ENCODE measurements at regions not wholly inside any gene's neighbourhood (a gene's known extent, or its start where the extent isn't known, plus 50 kb on each side); places are given as distances from the start of the nearest gene placed in this dataset.

DNA sequence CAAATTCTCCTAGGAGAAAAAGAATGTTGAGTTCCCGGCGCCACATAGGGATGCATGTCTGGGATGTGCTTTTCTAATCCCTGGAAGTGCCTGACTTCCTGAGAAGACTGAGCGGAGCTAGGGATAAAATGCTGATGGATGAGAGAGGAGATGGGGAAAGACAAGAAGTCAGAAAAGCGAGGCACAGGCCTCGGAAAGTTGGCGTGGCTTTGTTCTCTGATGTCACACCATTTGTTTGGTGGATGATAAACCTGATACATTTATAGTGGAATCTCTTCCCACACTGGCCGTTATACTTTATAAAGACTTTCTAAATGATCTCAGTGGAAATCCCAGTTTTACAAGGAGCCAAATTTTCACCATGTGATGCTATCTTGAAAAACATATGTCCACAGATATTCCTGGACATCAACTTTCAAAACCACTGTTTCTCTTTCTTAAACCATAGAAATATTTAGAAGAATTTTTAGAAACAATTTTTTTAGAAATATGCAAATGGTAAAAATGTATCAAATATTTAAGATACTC lies 188.8 kb upstream of the SVIL start:
- Histone ChIP-seq H3K79me2 (ENCODE audit: insufficient read depth) (no peaks in the 10 kb centered on the region), H2AFZ (ENCODE audit: low read depth) (no peak overlapping the region), H3K4me3 (ENCODE audit: low read depth in 2 of 2, low read length in 1 of 2) (no peak overlapping the region), H3K9me3 (no peaks in the 10 kb centered on the region), H3K27me3 (ENCODE audit: insufficient read depth) (no peaks in the 10 kb centered on the region), H3F3A (replicated peaks; ENCODE audit: insufficient read depth) (no peaks in the 10 kb centered on the region), H3K9me2 (no peaks in the 10 kb centered on the region), H3K9ac (no peak overlapping the region), H3K27ac (ENCODE audit: low read depth in 2 of 2, low read length in 1 of 2) (no peak overlapping the region), H3K4me2 (no peak overlapping the region), H3K36me3 (replicated peaks in 1 of 2; ENCODE audit: control insufficient read depth in 1 of 2, insufficient read depth in 2 of 2, low read length in 1 of 2) (no peaks in the 10 kb centered on the region), H3K4me1 (ENCODE audit: control insufficient read depth in 1 of 2, insufficient read depth in 2 of 2, low read depth in 1 of 2, low read length in 1 of 2) (peaks cover 0 to 3% of the 10 kb centered on the region in 2 experiments; a peak in 1 of 4 replicates), H4K20me1 (ENCODE audit: insufficient read depth) (no peaks in the 10 kb centered on the region)
- DNase-seq, result no peak
- CTCF ChIA-PET, result interaction anchor here (1.2 kb wide), 1 partner anchor 42 kb away, joined by 3 read pairs; no protein-coding TSS in a partner anchor
- no peak for TF ChIP-seq EP300 (IDR thresholded peaks at IDR 0.05; ENCODE audit: borderline replicate concordance in 1 of 2, low read depth in 1 of 2, low read length in 1 of 2)
- no peak for TF ChIP-seq REST (IDR thresholded peaks at IDR 0.05; ENCODE audit: low read depth, low read length)
- TF ChIP-seq, protein P1, sequence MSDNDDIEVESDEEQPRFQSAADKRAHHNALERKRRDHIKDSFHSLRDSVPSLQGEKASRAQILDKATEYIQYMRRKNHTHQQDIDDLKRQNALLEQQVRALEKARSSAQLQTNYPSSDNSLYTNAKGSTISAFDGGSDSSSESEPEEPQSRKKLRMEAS (IDR thresholded peaks at IDR 0.05; ENCODE audit: low read depth), result no peak
- TF ChIP-seq FOSL2 (IDR thresholded peaks at IDR 0.05; ENCODE audit: borderline replicate concordance, low read depth), result no peak
- no peak for TF ChIP-seq ELF1 (IDR thresholded peaks at IDR 0.05)
- TF ChIP-seq SMC3 (IDR thresholded peaks at IDR 0.05; ENCODE audit: low read depth, low read length), result no peak
- WGBS (ENCODE audit: low lambda C conversion rate), result 81% methylated on average over 7 of the region's 7 CpGs
- POLR2A ChIA-PET, result no interaction called here

GRCh38 chr10:29820890-29821461 lies 186.2 kb upstream of the SVIL start:
- no peak for DNase-seq
- Histone ChIP-seq H3K4me3 (ENCODE audit: low read depth in 2 of 2, low read length in 1 of 2) (no peak overlapping the region), H4K20me1 (ENCODE audit: insufficient read depth) (no peaks in the 10 kb centered on the region), H3K4me1 (ENCODE audit: control insufficient read depth in 1 of 2, insufficient read depth in 2 of 2, low read depth in 1 of 2, low read length in 1 of 2) (no peaks in the 10 kb centered on the region), H3K27me3 (ENCODE audit: insufficient read depth) (no peaks in the 10 kb centered on the region), H3K79me2 (ENCODE audit: insufficient read depth) (no peaks in the 10 kb centered on the region), H3F3A (replicated peaks; ENCODE audit: insufficient read depth) (no peaks in the 10 kb centered on the region), H3K9me2 (no peaks in the 10 kb centered on the region), H3K36me3 (replicated peaks in 1 of 2; ENCODE audit: control insufficient read depth in 1 of 2, insufficient read depth in 2 of 2, low read length in 1 of 2) (no peaks in the 10 kb centered on the region), H3K4me2 (no peak overlapping the region), H3K27ac (ENCODE audit: low read depth in 2 of 2, low read length in 1 of 2) (no peak overlapping the region), H3K9ac (no peak overlapping the region), H2AFZ (ENCODE audit: low read depth) (no peak overlapping the region), H3K9me3 (no peaks in the 10 kb centered on the region)
- POLR2A ChIA-PET, result no interaction called here
- WGBS (ENCODE audit: low lambda C conversion rate), result 86% methylated on average over 12 of the region's 14 CpGs
- CTCF ChIA-PET, result no interaction called here
- TF ChIP-seq FOSL2 (IDR thresholded peaks at IDR 0.05; ENCODE audit: borderline replicate concordance, low read depth) (no peak), MEF2A (IDR thresholded peaks at IDR 0.05; ENCODE audit: borderline replicate concordance, low read depth) (no peak), RFX5 (IDR thresholded peaks at IDR 0.05; ENCODE audit: low read length) (no peak), TAF1 (IDR thresholded peaks at IDR 0.05; ENCODE audit: borderline replicate concordance, low read depth, low read length) (no peak), SMC3 (IDR thresholded peaks at IDR 0.05; ENCODE audit: low read depth, low read length) (no peak), GABPA (IDR thresholded peaks at IDR 0.05; ENCODE audit: low read depth) (no peak)

All from SK-N-SH (cell line).